ENCODE measurements at regions not wholly inside any gene's neighbourhood (a gene's known extent, or its start where the extent isn't known, plus 50 kb on each side); places are given as distances from the start of the nearest gene placed in this dataset.

- DNase-seq (ENCODE audit: extremely low spot score, unreplicated experiment): no peak
- H3K27ac Mint-ChIP-seq (ENCODE audit: unreplicated experiment): no peak overlapping the region
- H3K4me3 Mint-ChIP-seq (ENCODE audit: unreplicated experiment): no peak overlapping the region
- no peak for TF ChIP-seq CTCF (IDR thresholded peaks at IDR 0.05)
- H3K4me1 Mint-ChIP-seq (ENCODE audit: unreplicated experiment): peaks cover 9% of the 10 kb centered on the region
- H3K27me3 Mint-ChIP-seq (ENCODE audit: unreplicated experiment): peaks cover 2% of the 10 kb centered on the region
- H3K36me3 Mint-ChIP-seq (ENCODE audit: unreplicated experiment): no peaks in the 10 kb centered on the region
- no peaks in the 10 kb centered on the region for H3K9me3 Mint-ChIP-seq (ENCODE audit: unreplicated experiment)
These were observed 260.5 kb downstream of the CCDC85A start for GRCh38 chr2:56444339-56444738.

- H3K27ac Mint-ChIP-seq (ENCODE audit: unreplicated experiment): no peak overlapping the region
- no peak for TF ChIP-seq CTCF (IDR thresholded peaks at IDR 0.05)
- no peak for DNase-seq (ENCODE audit: extremely low spot score, unreplicated experiment)
- no peak overlapping the region for H3K4me3 Mint-ChIP-seq (ENCODE audit: unreplicated experiment)
- H3K36me3 Mint-ChIP-seq (ENCODE audit: unreplicated experiment): no peaks in the 10 kb centered on the region
- peaks cover 11% of the 10 kb centered on the region for H3K4me1 Mint-ChIP-seq (ENCODE audit: unreplicated experiment)
- H3K27me3 Mint-ChIP-seq (ENCODE audit: unreplicated experiment): peaks cover 2% of the 10 kb centered on the region
- peaks cover 7% of the 10 kb centered on the region for H3K9me3 Mint-ChIP-seq (ENCODE audit: unreplicated experiment)
These were observed 264.7 kb downstream of the CCDC85A start for GRCh38 chr2:56448403-56449001.

GRCh38 chr2:56449002-56449431 lies 265.2 kb downstream of the CCDC85A start:
- no peak overlapping the region for H3K27ac Mint-ChIP-seq (ENCODE audit: unreplicated experiment)
- no peaks in the 10 kb centered on the region for H3K36me3 Mint-ChIP-seq (ENCODE audit: unreplicated experiment)
- DNase-seq (ENCODE audit: extremely low spot score, unreplicated experiment): no peak
- H3K4me3 Mint-ChIP-seq (ENCODE audit: unreplicated experiment): no peak overlapping the region
- H3K9me3 Mint-ChIP-seq (ENCODE audit: unreplicated experiment): peaks cover 7% of the 10 kb centered on the region
- TF ChIP-seq CTCF (IDR thresholded peaks at IDR 0.05): no peak
- peaks cover 4% of the 10 kb centered on the region for H3K27me3 Mint-ChIP-seq (ENCODE audit: unreplicated experiment)
- H3K4me1 Mint-ChIP-seq (ENCODE audit: unreplicated experiment): peaks cover 11% of the 10 kb centered on the region

- Mint-ChIP-seq H3K4me1 (ENCODE audit: unreplicated experiment) (peaks cover 9% of the 10 kb centered on the region), H3K9me3 (ENCODE audit: unreplicated experiment) (peaks cover 7% of the 10 kb centered on the region), H3K36me3 (ENCODE audit: unreplicated experiment) (no peaks in the 10 kb centered on the region), H3K27ac (ENCODE audit: unreplicated experiment) (no peak overlapping the region), H3K4me3 (ENCODE audit: unreplicated experiment) (no peak overlapping the region), H3K27me3 (ENCODE audit: unreplicated experiment) (peaks cover 4% of the 10 kb centered on the region)
- DNase-seq (ENCODE audit: extremely low spot score, unreplicated experiment): no peak
- TF ChIP-seq CTCF (IDR thresholded peaks at IDR 0.05): no peak
These were observed 265.7 kb downstream of the CCDC85A start for GRCh38 chr2:56449449-56449860.

GRCh38 chr2:56450047-56450446 lies 266.3 kb downstream of the CCDC85A start:
- no peak overlapping the region for H3K27ac Mint-ChIP-seq (ENCODE audit: unreplicated experiment)

More at GRCh38 chr2:56450047-56450446, 266.3 kb downstream of the CCDC85A start:
- H3K4me1 Mint-ChIP-seq (ENCODE audit: unreplicated experiment): peaks cover 6% of the 10 kb centered on the region
- H3K9me3 Mint-ChIP-seq (ENCODE audit: unreplicated experiment): peaks cover 7% of the 10 kb centered on the region
- no peaks in the 10 kb centered on the region for H3K36me3 Mint-ChIP-seq (ENCODE audit: unreplicated experiment)
- DNase-seq (ENCODE audit: extremely low spot score, unreplicated experiment): no peak
- H3K27me3 Mint-ChIP-seq (ENCODE audit: unreplicated experiment): peaks cover 4% of the 10 kb centered on the region
- no peak for TF ChIP-seq CTCF (IDR thresholded peaks at IDR 0.05)
- no peak overlapping the region for H3K4me3 Mint-ChIP-seq (ENCODE audit: unreplicated experiment)
